KMS-11 (cell line): ENCODE measurements at regions not wholly inside any gene's neighbourhood (a gene's known extent, or its start where the extent isn't known, plus 50 kb on each side); places are given as distances from the start of the nearest gene placed in this dataset.

Experiments
- H2AFZ ChIP-seq: fragments of 200-600 bp; sonication (generic); 2 replicates; pipeline ENCODE4 v1.6.1; 2016; ENCODE audit warnings: antibody characterized with exemption, mixed run types, low read depth
- H3K27ac ChIP-seq: fragments of 200-600 bp; sonication (generic); 2 replicates; pipeline ENCODE4 v1.6.1; 2016; ENCODE audit warnings: mild to moderate bottlenecking, mixed run types
- H3K27me3 ChIP-seq: fragments of 200-600 bp; sonication (generic); 2 replicates; pipeline ENCODE4 v1.6.1; 2017; ENCODE audit warnings: mild to moderate bottlenecking, low read depth, mixed run types, moderate library complexity; ENCODE audit not compliant: insufficient read depth
- H3K36me3 ChIP-seq: fragments of 200-600 bp; sonication (generic); 2 replicates; pipeline ENCODE4 v1.6.1; 2017; ENCODE audit warnings: mild to moderate bottlenecking, mixed run types; ENCODE audit not compliant: insufficient read depth
- H3K4me1 ChIP-seq: fragments of 200-600 bp; sonication (generic); 2 replicates; pipeline ENCODE4 v1.6.1; 2016; ENCODE audit warnings: mild to moderate bottlenecking, low read depth, mixed run types; ENCODE audit not compliant: poor library complexity, severe bottlenecking
- H3K4me2 ChIP-seq: fragments of 200-600 bp; sonication (generic); 2 replicates; pipeline ENCODE4 v1.7.0; 2016; ENCODE audit warnings: mild to moderate bottlenecking, mixed run types
- H3K4me3 ChIP-seq: fragments of 200-600 bp; sonication (generic); IDR thresholded peaks from 2 replicates; pipeline ENCODE4 v1.6.1; 2017; ENCODE audit warnings: low read depth, low read length, mixed read lengths; ENCODE audit not compliant: insufficient read depth
- H3K79me2 ChIP-seq: fragments of 200-600 bp; sonication (generic); 2 replicates; pipeline ENCODE4 v1.6.1; 2016; ENCODE audit warnings: low read depth, mixed run types; ENCODE audit not compliant: insufficient read depth
- H3K9ac ChIP-seq: fragments of 200-600 bp; sonication (generic); 2 replicates; pipeline ENCODE4 v1.6.1; 2016; ENCODE audit warnings: mild to moderate bottlenecking, mixed run types
- H4K20me1 ChIP-seq: fragments of 200-600 bp; sonication (generic); 2 replicates; pipeline ENCODE4 v1.6.1; 2016; ENCODE audit warnings: mild to moderate bottlenecking, mixed run types; ENCODE audit not compliant: insufficient read depth
- CTCF ChIP-seq: fragments of 200-600 bp; sonication (generic); conservative IDR thresholded peaks from 2 replicates; pipeline ENCODE4 v1.6.1; 2017; ENCODE audit warnings: low read depth, mild to moderate bottlenecking, antibody characterized with exemption, low read length, moderate library complexity, mixed read lengths

DNA sequence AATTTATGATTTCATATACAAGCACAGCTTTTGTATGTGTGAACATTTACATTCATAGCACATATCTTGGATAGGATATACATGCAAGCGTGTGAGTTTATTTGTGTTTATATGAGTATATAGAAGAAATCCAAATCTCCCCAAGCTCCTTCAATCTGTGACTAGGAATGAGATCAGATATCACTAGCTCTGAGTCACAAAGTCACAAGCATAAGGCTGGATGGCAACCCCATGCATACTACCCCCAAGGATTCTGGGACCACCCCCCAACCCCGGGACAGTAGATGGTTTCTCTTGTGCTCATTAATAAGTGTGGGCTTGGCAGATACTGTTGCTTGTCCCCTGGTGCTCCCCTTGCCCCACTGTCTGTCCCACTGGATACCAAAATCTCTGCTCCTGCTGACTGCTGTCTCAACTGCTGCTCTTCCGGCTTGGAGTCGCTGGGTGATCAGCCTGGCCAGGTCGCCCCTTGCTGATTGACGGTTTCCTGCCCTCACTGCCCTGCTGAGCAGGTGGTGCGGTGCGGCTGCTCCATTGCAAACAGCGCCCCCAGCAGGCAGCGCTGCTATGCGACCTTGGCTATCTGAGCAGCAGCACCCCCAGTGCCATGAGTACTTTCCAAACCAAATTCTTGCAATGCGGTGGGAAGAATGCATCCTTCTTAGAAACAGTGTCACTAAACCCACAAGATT, 279.4 kb downstream of the CD83 start:
- no peaks in the 10 kb centered on the region for H4K20me1 ChIP-seq
- H3K27ac ChIP-seq, result no peak overlapping the region
- no peak overlapping the region for H3K4me2 ChIP-seq
- H3K79me2 ChIP-seq, result no peaks in the 10 kb centered on the region
- H3K4me1 ChIP-seq, result no peaks in the 10 kb centered on the region
- no peak for TF ChIP-seq CTCF
- H3K36me3 ChIP-seq, result no peaks in the 10 kb centered on the region
- no peak overlapping the region for H2AFZ ChIP-seq
- H3K27me3 ChIP-seq, result no peaks in the 10 kb centered on the region
- H3K4me3 ChIP-seq, result no peak overlapping the region
- no peak overlapping the region for H3K9ac ChIP-seq

GRCh38 chr6:14397518-14397901, 279.9 kb downstream of the CD83 start:
- no peak overlapping the region for H2AFZ ChIP-seq
- no peaks in the 10 kb centered on the region for H3K4me1 ChIP-seq
- no peaks in the 10 kb centered on the region for H3K27me3 ChIP-seq
- no peaks in the 10 kb centered on the region for H4K20me1 ChIP-seq
- no peaks in the 10 kb centered on the region for H3K36me3 ChIP-seq
- no peaks in the 10 kb centered on the region for H3K79me2 ChIP-seq
- H3K4me3 ChIP-seq, result no peak overlapping the region
- H3K27ac ChIP-seq, result no peak overlapping the region
- H3K9ac ChIP-seq, result no peak overlapping the region
- no peak for TF ChIP-seq CTCF
- no peak overlapping the region for H3K4me2 ChIP-seq

DNA sequence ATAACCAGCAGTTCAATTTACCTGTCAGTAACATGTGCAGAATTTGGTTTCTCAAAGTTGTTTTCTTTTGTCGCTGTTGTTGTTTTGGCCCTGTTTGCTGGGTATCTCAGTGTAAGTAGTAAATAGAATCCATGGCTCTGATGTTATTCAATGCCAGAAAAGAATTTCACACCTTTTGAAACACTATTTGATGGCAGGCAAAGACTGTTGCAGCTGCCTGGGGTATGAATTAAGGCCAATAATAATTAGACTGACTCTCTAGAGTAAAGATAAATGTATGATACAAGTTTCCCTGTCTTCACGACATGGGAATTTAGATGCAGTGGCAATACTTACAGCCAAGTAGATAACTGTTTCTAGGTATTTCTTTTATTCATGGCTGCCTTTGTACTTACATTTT, 281.4 kb downstream of the CD83 start:
- TF ChIP-seq CTCF, result no peak
- Histone ChIP-seq H2AFZ (no peak overlapping the region), H3K36me3 (no peaks in the 10 kb centered on the region), H3K4me2 (no peak overlapping the region), H3K27ac (no peak overlapping the region), H3K27me3 (no peaks in the 10 kb centered on the region), H3K4me3 (no peak overlapping the region), H3K9ac (no peak overlapping the region), H4K20me1 (no peaks in the 10 kb centered on the region), H3K4me1 (no peaks in the 10 kb centered on the region), H3K79me2 (no peaks in the 10 kb centered on the region)

- Histone ChIP-seq H3K27ac (no peak overlapping the region), H3K4me1 (no peaks in the 10 kb centered on the region), H3K27me3 (no peaks in the 10 kb centered on the region), H4K20me1 (no peaks in the 10 kb centered on the region), H3K4me2 (no peak overlapping the region), H3K79me2 (no peaks in the 10 kb centered on the region), H3K36me3 (no peaks in the 10 kb centered on the region), H2AFZ (no peak overlapping the region), H3K4me3 (no peak overlapping the region), H3K9ac (no peak overlapping the region)
- no peak for TF ChIP-seq CTCF
These were observed 282.1 kb downstream of the CD83 start for GRCh38 chr6:14399635-14400034.
